Neural cell (in vitro differentiated cells): ENCODE measurements at regions not wholly inside any gene's neighbourhood (a gene's known extent, or its start where the extent isn't known, plus 50 kb on each side); places are given as distances from the start of the nearest gene placed in this dataset.

ENCODE experiments used
- H2AFZ ChIP-seq: fragments of 200-600, 300-800 bp; sonication (generic), shearing (Covaris generic); 2 replicates; pipeline ENCODE4 v1.6.0; 2014; ENCODE audit warnings: low read depth, mild to moderate bottlenecking, antibody characterized with exemption, low read length, moderate library complexity
- H3F3A ChIP-seq: fragments of 200-600 bp; shearing (Covaris generic); 2 replicates; pipeline ENCODE4 v1.6.1; 2016; ENCODE audit warnings: mild to moderate bottlenecking, moderate library complexity, mixed read lengths, antibody characterized with exemption, low read length; ENCODE audit not compliant: insufficient read depth, poor library complexity, severe bottlenecking
- H3K27ac ChIP-seq: fragments of 200-600, 300-800 bp; sonication (generic), shearing (Covaris generic); 2 replicates; pipeline ENCODE4 v1.5.1; 2014; ENCODE audit warnings: mild to moderate bottlenecking, low read length, moderate library complexity
- H3K27me3 ChIP-seq: fragments of 300-800, 200-600 bp; sonication (generic), shearing (Covaris generic); 2 replicates; pipeline ENCODE4 v1.6.0; 2014; ENCODE audit warnings: mild to moderate bottlenecking, low read depth, low read length, moderate library complexity; ENCODE audit not compliant: insufficient read depth
- H3K36me3 ChIP-seq: fragments of 300-800, 200-600 bp; sonication (generic), shearing (Covaris generic); 2 replicates; pipeline ENCODE4 v1.5.1; 2014; ENCODE audit warnings: mild to moderate bottlenecking, antibody characterized with exemption, low read length, moderate library complexity; ENCODE audit not compliant: insufficient read depth
- H3K4me2 ChIP-seq: fragments of 300-800, 200-600 bp; sonication (generic), shearing (Covaris generic); 2 replicates; pipeline ENCODE4 v1.6.0; 2014; ENCODE audit warnings: mild to moderate bottlenecking, low read length
- H3K4me3 ChIP-seq: fragments of 300-800, 200-600 bp; sonication (generic), shearing (Covaris generic); 2 replicates; pipeline ENCODE4 v1.5.1; 2014; ENCODE audit warnings: mild to moderate bottlenecking, low read length, moderate library complexity
- H3K79me2 ChIP-seq: fragments of 200-600 bp; shearing (Covaris generic); replicated peaks from 2 replicates; pipeline ENCODE4 v1.6.0; 2014; ENCODE audit warnings: mild to moderate bottlenecking, low read length, moderate library complexity; ENCODE audit not compliant: insufficient read depth
- H3K9ac ChIP-seq: fragments of 300-800, 200-600 bp; sonication (generic), shearing (Covaris generic); 2 replicates; pipeline ENCODE4 v1.6.1; 2016; ENCODE audit warnings: mild to moderate bottlenecking, low read length, mixed read lengths
- H3K9me2 ChIP-seq: fragments of 200-600 bp; shearing (Covaris generic); 2 replicates; pipeline ENCODE4 v1.6.1; 2016; ENCODE audit warnings: mild to moderate bottlenecking, low read length, mixed read lengths; ENCODE audit not compliant: insufficient read depth
- H3K9me3 ChIP-seq: fragments of 200-600, 300-800 bp; sonication (generic), shearing (Covaris generic); 2 replicates; pipeline ENCODE4 v1.6.1; 2016; ENCODE audit warnings: mild to moderate bottlenecking, mixed run types, low read length, moderate library complexity, mixed read lengths
- H4K20me1 ChIP-seq: fragments of 200-600 bp; shearing (Covaris generic); 2 replicates; pipeline ENCODE4 v1.6.1; 2016; ENCODE audit warnings: mild to moderate bottlenecking, mixed run types; ENCODE audit not compliant: insufficient read depth
- EP300 ChIP-seq: fragments of 450-650 bp; conservative IDR thresholded peaks from 2 replicates; pipeline ENCODE4 v1.6.1; 2014; ENCODE audit warnings: antibody characterized with exemption, mild to moderate bottlenecking, moderate library complexity; ENCODE audit not compliant: poor library complexity, severe bottlenecking
- EZH2 ChIP-seq: fragments of 200-600, 300-800 bp; shearing (Covaris generic), sonication (generic); IDR thresholded peaks from 2 replicates; pipeline ENCODE4 v1.6.1; 2014; ENCODE audit warnings: antibody characterized with exemption, low read length, borderline replicate concordance, mild to moderate bottlenecking; ENCODE audit not compliant: insufficient read depth, poor library complexity, severe bottlenecking
- MXI1 ChIP-seq: fragments of 450-650 bp; conservative IDR thresholded peaks from 2 replicates; pipeline ENCODE4 v1.6.1; 2014; ENCODE audit warnings: antibody characterized with exemption, mild to moderate bottlenecking; ENCODE audit not compliant: poor library complexity, severe bottlenecking
- POLR2AphosphoS5 ChIP-seq: IDR thresholded peaks from 2 replicates; pipeline ENCODE4 v1.6.1; 2012
- RAD21 ChIP-seq: fragments of 450-650 bp; conservative IDR thresholded peaks from 2 replicates; pipeline ENCODE4 v1.6.1; 2014; ENCODE audit warnings: antibody characterized with exemption, mild to moderate bottlenecking, moderate library complexity
- SMC3 ChIP-seq: fragments of 450-650 bp; conservative IDR thresholded peaks from 2 replicates; pipeline ENCODE4 v1.6.1; 2014; ENCODE audit warnings: antibody characterized with exemption, mild to moderate bottlenecking, moderate library complexity; ENCODE audit not compliant: poor library complexity
- TAF1 ChIP-seq: IDR thresholded peaks from 2 replicates; pipeline ENCODE4 v1.6.1; 2012; ENCODE audit warnings: low read depth
- TF ChIP-seq, protein P1 (sequence below): fragments of 450-650 bp; IDR thresholded peaks from 2 replicates; pipeline ENCODE4 v1.5.1; 2014; ENCODE audit warnings: antibody characterized with exemption, mild to moderate bottlenecking, moderate library complexity; ENCODE audit not compliant: poor library complexity, severe bottlenecking
- TF ChIP-seq, protein P2 (sequence below): IDR thresholded peaks from 2 replicates; pipeline ENCODE4 v1.6.1; 2012; ENCODE audit warnings: borderline replicate concordance

GRCh38 chr22:27203276-27203660 is 545.9 kb downstream of the MIAT start:
- Histone ChIP-seq H3F3A (no peaks in the 10 kb centered on the region), H2AFZ (no peak overlapping the region), H3K27ac (no peak overlapping the region), H3K9ac (no peak overlapping the region), H3K79me2 (no peaks in the 10 kb centered on the region), H3K36me3 (no peaks in the 10 kb centered on the region), H3K27me3 (no peaks in the 10 kb centered on the region), H4K20me1 (no peaks in the 10 kb centered on the region), H3K4me3 (no peak overlapping the region), H3K4me2 (no peak overlapping the region), H3K9me2 (no peaks in the 10 kb centered on the region), H3K9me3 (no peaks in the 10 kb centered on the region)
- TF ChIP-seq SMC3 (no peak), EZH2 (no peak), RAD21 (no peak), EP300 (no peak), TAF1 (no peak), MXI1 (no peak), POLR2AphosphoS5 (no peak)
- TF ChIP-seq, protein P1, sequence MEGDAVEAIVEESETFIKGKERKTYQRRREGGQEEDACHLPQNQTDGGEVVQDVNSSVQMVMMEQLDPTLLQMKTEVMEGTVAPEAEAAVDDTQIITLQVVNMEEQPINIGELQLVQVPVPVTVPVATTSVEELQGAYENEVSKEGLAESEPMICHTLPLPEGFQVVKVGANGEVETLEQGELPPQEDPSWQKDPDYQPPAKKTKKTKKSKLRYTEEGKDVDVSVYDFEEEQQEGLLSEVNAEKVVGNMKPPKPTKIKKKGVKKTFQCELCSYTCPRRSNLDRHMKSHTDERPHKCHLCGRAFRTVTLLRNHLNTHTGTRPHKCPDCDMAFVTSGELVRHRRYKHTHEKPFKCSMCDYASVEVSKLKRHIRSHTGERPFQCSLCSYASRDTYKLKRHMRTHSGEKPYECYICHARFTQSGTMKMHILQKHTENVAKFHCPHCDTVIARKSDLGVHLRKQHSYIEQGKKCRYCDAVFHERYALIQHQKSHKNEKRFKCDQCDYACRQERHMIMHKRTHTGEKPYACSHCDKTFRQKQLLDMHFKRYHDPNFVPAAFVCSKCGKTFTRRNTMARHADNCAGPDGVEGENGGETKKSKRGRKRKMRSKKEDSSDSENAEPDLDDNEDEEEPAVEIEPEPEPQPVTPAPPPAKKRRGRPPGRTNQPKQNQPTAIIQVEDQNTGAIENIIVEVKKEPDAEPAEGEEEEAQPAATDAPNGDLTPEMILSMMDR, result no peak
- TF ChIP-seq, protein P2, sequence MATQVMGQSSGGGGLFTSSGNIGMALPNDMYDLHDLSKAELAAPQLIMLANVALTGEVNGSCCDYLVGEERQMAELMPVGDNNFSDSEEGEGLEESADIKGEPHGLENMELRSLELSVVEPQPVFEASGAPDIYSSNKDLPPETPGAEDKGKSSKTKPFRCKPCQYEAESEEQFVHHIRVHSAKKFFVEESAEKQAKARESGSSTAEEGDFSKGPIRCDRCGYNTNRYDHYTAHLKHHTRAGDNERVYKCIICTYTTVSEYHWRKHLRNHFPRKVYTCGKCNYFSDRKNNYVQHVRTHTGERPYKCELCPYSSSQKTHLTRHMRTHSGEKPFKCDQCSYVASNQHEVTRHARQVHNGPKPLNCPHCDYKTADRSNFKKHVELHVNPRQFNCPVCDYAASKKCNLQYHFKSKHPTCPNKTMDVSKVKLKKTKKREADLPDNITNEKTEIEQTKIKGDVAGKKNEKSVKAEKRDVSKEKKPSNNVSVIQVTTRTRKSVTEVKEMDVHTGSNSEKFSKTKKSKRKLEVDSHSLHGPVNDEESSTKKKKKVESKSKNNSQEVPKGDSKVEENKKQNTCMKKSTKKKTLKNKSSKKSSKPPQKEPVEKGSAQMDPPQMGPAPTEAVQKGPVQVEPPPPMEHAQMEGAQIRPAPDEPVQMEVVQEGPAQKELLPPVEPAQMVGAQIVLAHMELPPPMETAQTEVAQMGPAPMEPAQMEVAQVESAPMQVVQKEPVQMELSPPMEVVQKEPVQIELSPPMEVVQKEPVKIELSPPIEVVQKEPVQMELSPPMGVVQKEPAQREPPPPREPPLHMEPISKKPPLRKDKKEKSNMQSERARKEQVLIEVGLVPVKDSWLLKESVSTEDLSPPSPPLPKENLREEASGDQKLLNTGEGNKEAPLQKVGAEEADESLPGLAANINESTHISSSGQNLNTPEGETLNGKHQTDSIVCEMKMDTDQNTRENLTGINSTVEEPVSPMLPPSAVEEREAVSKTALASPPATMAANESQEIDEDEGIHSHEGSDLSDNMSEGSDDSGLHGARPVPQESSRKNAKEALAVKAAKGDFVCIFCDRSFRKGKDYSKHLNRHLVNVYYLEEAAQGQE, result no peak

GRCh38 chr22:27204280-27204679 is 546.9 kb downstream of the MIAT start:
- Histone ChIP-seq H3K36me3 (no peaks in the 10 kb centered on the region), H3F3A (no peaks in the 10 kb centered on the region), H4K20me1 (no peaks in the 10 kb centered on the region), H3K9ac (no peak overlapping the region), H3K9me2 (no peaks in the 10 kb centered on the region), H3K79me2 (no peaks in the 10 kb centered on the region), H3K27me3 (no peaks in the 10 kb centered on the region), H3K9me3 (no peaks in the 10 kb centered on the region), H3K4me2 (no peak overlapping the region), H3K4me3 (no peak overlapping the region), H3K27ac (no peak overlapping the region), H2AFZ (no peak overlapping the region)
- TF ChIP-seq POLR2AphosphoS5, result no peak
- TF ChIP-seq SMC3, result no peak
- TF ChIP-seq TAF1, result no peak
- no peak for TF ChIP-seq EZH2
- TF ChIP-seq RAD21, result no peak
- TF ChIP-seq MXI1, result no peak
- TF ChIP-seq EP300, result no peak
- TF ChIP-seq, protein P1, result no peak
- TF ChIP-seq, protein P2, result no peak
